Kidney (tissue), 13 donors: ENCODE measurements at regions not wholly inside any gene's neighbourhood (a gene's known extent, or its start where the extent isn't known, plus 50 kb on each side); places are given as distances from the start of the nearest gene placed in this dataset.

Experiments used
- DNase-seq, 5 donors: peaks; one replicate each; pipeline ENCODE4 v3.0.0-alpha.2; 2013 to 2020
- FAIRE-seq: peaks from 2 replicates; lab custom pipeline; 2012; peaks lifted over from hg19 to GRCh38; lab: Jason Lieb, UNC
- H3K27ac ChIP-seq, 2 donors: one replicate each; pipeline ENCODE4 v1.7.0; 2013; ENCODE audit warnings: low read depth in 2 of 2, low read length in 2 of 2, inconsistent platforms in 1 of 2
- H3K27me3 ChIP-seq: one replicate; pipeline ENCODE4 v1.7.1; 2013; ENCODE audit warnings: low read length, inconsistent platforms; ENCODE audit not compliant: control insufficient read depth, insufficient read depth
- H3K36me3 ChIP-seq, 3 donors: one replicate each; pipeline versions ENCODE4 v1.7.0 to v1.7.1; 2013; ENCODE audit warnings: low read length in 3 of 3, control low read depth in 1 of 3, inconsistent platforms in 1 of 3; ENCODE audit not compliant: insufficient read depth in 3 of 3, control insufficient read depth in 2 of 3
- H3K4me1 ChIP-seq, 3 donors: one replicate each; pipeline versions ENCODE4 v1.7.0 to v1.7.1; 2013; ENCODE audit warnings: low read length in 3 of 3, inconsistent platforms in 1 of 3, low read depth in 1 of 3; ENCODE audit not compliant: control insufficient read depth in 2 of 3, insufficient read depth in 2 of 3
- H3K4me3 ChIP-seq, 3 donors: one replicate each; pipeline versions ENCODE4 v1.7.0 to v1.8.1; 2013; ENCODE audit warnings: low read length in 3 of 3, control low read depth in 1 of 3, inconsistent platforms in 1 of 3
- H3K9ac ChIP-seq, 3 donors: one replicate each; pipeline versions ENCODE4 v1.7.0 to v1.7.1; 2013; ENCODE audit warnings: low read length in 3 of 3, control low read depth in 1 of 3, inconsistent platforms in 1 of 3
- H3K9me3 ChIP-seq, 3 donors: one replicate each; pipeline versions ENCODE4 v1.7.0 to v1.7.1; 2013; ENCODE audit warnings: low read length in 3 of 3, control low read depth in 1 of 3, inconsistent platforms in 1 of 3; ENCODE audit not compliant: control insufficient read depth in 2 of 3, insufficient read depth in 1 of 3
- CTCF ChIP-seq: IDR thresholded peaks from 3 replicates; pipeline ENCODE4 v1.5.1; 2012; ENCODE audit warnings: mild to moderate bottlenecking, moderate library complexity, borderline replicate concordance; ENCODE audit not compliant: insufficient read depth; ENCODE audit errors: extremely low read depth
- intact Hi-C: fragments of 100-400 bp; cut with DNase I; formaldehyde crosslinking; loops from one replicate; pipeline ENCODE4 v1.11.1; 2022
- donor health status: control.
- donor health status: control.
- donor health status: control.
- donor health status: control.
- donor health status: control.
- donor health status: DM: yes; HTN: yes; CAD: no.
- donor health status: Normal renal cell carcinoma (clear cell type).

- DNase-seq: no peak
- Histone ChIP-seq H3K9ac (no peak overlapping the region), H3K27ac (no peak overlapping the region), H3K4me3 (no peak overlapping the region), H3K9me3 (no peaks in the 10 kb centered on the region), H3K27me3 (no peaks in the 10 kb centered on the region), H3K36me3 (no peaks in the 10 kb centered on the region), H3K4me1 (no peaks in the 10 kb centered on the region)
- FAIRE-seq: no peak
- TF ChIP-seq CTCF: no peak
- intact Hi-C loops: no loop called here
These were observed 566.7 kb downstream of the BRD1 start for GRCh38 chr22:49260681-49261580.

DNA sequence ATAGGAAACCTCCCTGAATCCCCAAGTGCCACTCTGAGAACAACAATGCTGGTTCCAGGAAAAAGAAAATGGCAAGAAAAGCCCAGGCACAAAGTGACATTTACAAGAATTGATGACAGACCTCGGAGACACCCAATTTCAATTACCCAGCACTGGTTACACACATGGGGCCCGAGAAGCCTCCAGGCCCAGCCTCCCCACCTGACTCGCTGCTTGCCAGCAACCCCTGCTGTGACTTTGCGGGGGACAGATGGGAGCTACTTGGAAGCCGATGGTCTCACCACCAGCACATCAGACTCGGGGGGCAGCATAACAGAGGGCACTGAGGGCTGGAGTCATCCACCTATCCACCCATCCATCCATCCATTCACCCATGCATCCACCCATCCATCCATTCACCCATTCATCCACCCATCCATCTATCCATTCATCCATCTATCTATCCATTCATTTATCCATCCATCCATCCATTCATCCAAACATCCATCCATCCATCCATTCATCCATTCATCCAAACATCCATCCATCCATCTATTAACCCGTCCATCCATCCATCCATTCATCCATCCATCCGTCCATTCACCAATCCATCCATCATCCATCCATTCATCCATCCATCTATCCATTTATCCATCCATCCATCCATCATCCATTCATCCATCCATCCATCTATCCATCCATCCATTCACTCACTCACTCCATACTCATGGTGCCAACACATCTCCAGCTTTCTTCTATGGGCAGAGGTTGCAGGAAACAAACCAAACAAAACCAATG lies 567.6 kb downstream of the BRD1 start:
- Histone ChIP-seq H3K9me3 (no peaks in the 10 kb centered on the region), H3K9ac (no peak overlapping the region), H3K27ac (no peak overlapping the region), H3K36me3 (no peaks in the 10 kb centered on the region), H3K4me3 (no peak overlapping the region), H3K27me3 (no peaks in the 10 kb centered on the region), H3K4me1 (no peaks in the 10 kb centered on the region)
- DNase-seq (no peak), FAIRE-seq (no peak)
- intact Hi-C loops: no loop called here
- TF ChIP-seq CTCF: no peak

GRCh38 chr22:49258107-49259010 lies 569.3 kb downstream of the BRD1 start:
- no peaks in the 10 kb centered on the region for H3K4me1 ChIP-seq
- H3K27ac ChIP-seq: no peak overlapping the region
- intact Hi-C loops: no loop called here
- no peak for TF ChIP-seq CTCF
- H3K9me3 ChIP-seq: no peaks in the 10 kb centered on the region
- DNase-seq (no peak), FAIRE-seq (no peak)
- H3K36me3 ChIP-seq: no peaks in the 10 kb centered on the region
- H3K9ac ChIP-seq: no peak overlapping the region
- no peaks in the 10 kb centered on the region for H3K27me3 ChIP-seq
- no peak overlapping the region for H3K4me3 ChIP-seq
